GM23338 (cell line): ENCODE measurements at regions not wholly inside any gene's neighbourhood (a gene's known extent, or its start where the extent isn't known, plus 50 kb on each side); places are given as distances from the start of the nearest gene placed in this dataset.

Source experiments
- ATAC-seq: fragments of 200-7000 bp; cut with Tn5 transposase; 3 replicates; pipeline ENCODE4 v1.9.1; 2020
- DNase-seq: peaks from one replicate; pipeline ENCODE4 v3.0.0-alpha.2; 2015; ENCODE audit warnings: low spot score
- H2AFZ ChIP-seq: fragments of 200-600 bp; sonication (generic); 2 replicates; pipeline ENCODE4 v1.8.0; 2016; ENCODE audit warnings: antibody characterized with exemption, mild to moderate bottlenecking, moderate library complexity
- H3F3A ChIP-seq: fragments of 200-600 bp; sonication (generic); replicated peaks from 2 replicates; pipeline ENCODE4 v1.8.0; 2017; ENCODE audit warnings: antibody characterized with exemption, mixed run types, low read depth
- H3K27ac ChIP-seq: fragments of 200-600 bp; sonication (generic); 2 replicates; pipeline ENCODE4 v1.6.1; 2016; ENCODE audit warnings: low read depth
- H3K27me3 ChIP-seq: fragments of 200-600 bp; sonication (generic); 2 replicates; pipeline ENCODE4 v1.8.0; 2016; ENCODE audit warnings: mild to moderate bottlenecking, mixed run types, moderate library complexity; ENCODE audit not compliant: insufficient read depth
- H3K36me3 ChIP-seq: fragments of 200-600 bp; sonication (generic); 2 replicates; pipeline ENCODE4 v1.8.0; 2016; ENCODE audit warnings: mild to moderate bottlenecking; ENCODE audit not compliant: insufficient read depth
- H3K4me1 ChIP-seq: fragments of 200-600 bp; sonication (generic); 2 replicates; pipeline ENCODE4 v1.8.0; 2016; ENCODE audit warnings: mild to moderate bottlenecking, moderate library complexity; ENCODE audit not compliant: insufficient read depth
- H3K4me2 ChIP-seq: fragments of 200-600 bp; sonication (generic); 2 replicates; pipeline ENCODE4 v1.7.1; 2017; ENCODE audit warnings: mixed run types
- H3K4me3 ChIP-seq: fragments of 200-600 bp; sonication (generic); 2 replicates; pipeline ENCODE4 v1.6.1; 2016; ENCODE audit warnings: mixed run types
- H3K79me2 ChIP-seq: fragments of 200-600 bp; sonication (generic); replicated peaks from 2 replicates; pipeline ENCODE4 v1.8.0; 2017; ENCODE audit warnings: mild to moderate bottlenecking; ENCODE audit not compliant: insufficient read depth
- H3K9me2 ChIP-seq: fragments of 200-600 bp; sonication (generic); 2 replicates; pipeline ENCODE4 v1.8.0; 2017; ENCODE audit not compliant: insufficient read depth
- H4K20me1 ChIP-seq: fragments of 200-600 bp; sonication (generic); replicated peaks from 2 replicates; pipeline ENCODE4 v1.8.0; 2017; ENCODE audit warnings: mild to moderate bottlenecking; ENCODE audit not compliant: insufficient read depth
- H3K27ac Mint-ChIP-seq: 2 replicates; pipeline ENCODE4 v1.8.0; 2020; ENCODE audit warnings: inconsistent platforms, mild to moderate bottlenecking, moderate library complexity, mixed read lengths
- H3K27me3 Mint-ChIP-seq: 3 replicates; pipeline ENCODE4 v1.8.0; 2022; ENCODE audit warnings: low read depth, mild to moderate bottlenecking, moderate library complexity, mixed read lengths, inconsistent platforms; ENCODE audit not compliant: insufficient read depth, poor library complexity
- H3K36me3 Mint-ChIP-seq: 3 replicates; pipeline ENCODE4 v1.8.0; 2021; ENCODE audit warnings: low read depth, mild to moderate bottlenecking, inconsistent platforms, moderate library complexity, mixed read lengths
- H3K4me1 Mint-ChIP-seq: 3 replicates; pipeline ENCODE4 v1.8.0; 2020; ENCODE audit warnings: mild to moderate bottlenecking, inconsistent platforms, mixed read lengths
- H3K4me3 Mint-ChIP-seq: 3 replicates; pipeline ENCODE4 v1.8.0; 2021; ENCODE audit warnings: moderate library complexity, mild to moderate bottlenecking, inconsistent platforms, mixed read lengths
- H3K9me3 Mint-ChIP-seq: 3 replicates; pipeline ENCODE4 v1.8.0; 2020; ENCODE audit warnings: moderate library complexity, mild to moderate bottlenecking, inconsistent platforms, mixed read lengths
- CREB1 ChIP-seq: fragments of 250-450 bp; sonication (Bioruptor Pico); IDR thresholded peaks from 2 replicates; pipeline ENCODE4 v1.5.0; 2020; ENCODE audit warnings: low read depth, mild to moderate bottlenecking, moderate library complexity
- EZH2 ChIP-seq: fragments of 200-600 bp; sonication (generic); IDR thresholded peaks from one replicate; pipeline ENCODE4 v1.8.0; 2017; ENCODE audit warnings: antibody characterized with exemption, mild to moderate bottlenecking, low read depth; ENCODE audit not compliant: unreplicated experiment
- EZH2phosphoT487 ChIP-seq: fragments of 200-600 bp; sonication (generic); IDR thresholded peaks from one replicate; pipeline ENCODE4 v1.8.1; 2018; ENCODE audit warnings: antibody characterized with exemption; ENCODE audit not compliant: unreplicated experiment
- JUNB ChIP-seq: IDR thresholded peaks from one replicate; pipeline ENCODE4 v1.6.1; 2016; ENCODE audit warnings: antibody characterized with exemption; ENCODE audit not compliant: unreplicated experiment
- NANOG ChIP-seq: IDR thresholded peaks from 2 replicates; pipeline ENCODE4 v1.6.1; 2016; ENCODE audit warnings: antibody characterized with exemption, borderline replicate concordance
- POLR2AphosphoS5 ChIP-seq: IDR thresholded peaks from 2 replicates; pipeline ENCODE4 v1.6.1; 2016; ENCODE audit warnings: antibody characterized with exemption, low read depth
- STAT1 ChIP-seq: IDR thresholded peaks from one replicate; pipeline ENCODE4 v1.6.1; 2016; ENCODE audit warnings: antibody characterized with exemption; ENCODE audit not compliant: unreplicated experiment
- ZNF114 ChIP-seq: fragments of 250-450 bp; sonication (Bioruptor Pico); IDR thresholded peaks from 2 replicates; pipeline ENCODE4 v1.5.0; 2020; ENCODE audit warnings: mild to moderate bottlenecking, moderate library complexity
- ZNF331 ChIP-seq: fragments of 250-450 bp; sonication (Bioruptor Pico); IDR thresholded peaks from 2 replicates; pipeline ENCODE4 v1.5.0; 2020; ENCODE audit warnings: low read depth, mild to moderate bottlenecking, moderate library complexity
- TF ChIP-seq, protein P1 (sequence below): fragments of 250-450 bp; sonication (Bioruptor Pico); IDR thresholded peaks from 2 replicates; pipeline ENCODE4 v1.5.0; 2020; ENCODE audit warnings: mild to moderate bottlenecking, moderate library complexity
- TF ChIP-seq, protein P2 (sequence below): IDR thresholded peaks from one replicate; pipeline ENCODE4 v1.6.1; 2018; ENCODE audit warnings: antibody characterized with exemption; ENCODE audit not compliant: unreplicated experiment
- TF ChIP-seq, protein P3 (sequence below): IDR thresholded peaks from 2 replicates; pipeline ENCODE4 v1.6.1; 2016; ENCODE audit warnings: antibody characterized with exemption
- TF ChIP-seq, protein P4 (sequence below), 2 experiments: fragments of 200-600 bp in 1 of 2; sonication (generic) in 1 of 2; conservative IDR thresholded peaks; 2 replicates each; pipeline versions ENCODE4 v1.5.1 to v1.6.1; 2016 to 2017; ENCODE audit warnings: antibody characterized with exemption in 2 of 2, low read depth in 2 of 2, mild to moderate bottlenecking in 2 of 2, moderate library complexity in 1 of 2

DNA sequence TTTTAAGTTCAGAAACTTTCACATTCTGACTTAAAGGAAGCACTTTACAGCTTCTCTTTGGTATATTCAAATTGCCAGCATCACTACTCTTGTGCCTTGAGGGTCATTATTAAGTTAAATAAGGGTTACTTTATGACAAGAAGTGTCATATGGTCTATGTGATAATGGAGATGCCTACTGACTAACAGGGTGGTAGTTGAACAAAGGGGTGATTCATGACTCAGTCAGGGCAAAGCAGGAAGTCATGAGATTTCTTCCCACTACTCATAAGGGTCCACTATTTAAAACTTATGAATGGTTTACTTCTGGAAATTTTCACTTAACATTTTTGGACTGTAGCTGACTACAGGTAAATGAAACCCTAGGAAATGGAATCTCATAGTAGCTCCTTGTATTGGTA, 938.3 kb upstream of the PTPRD start:
- Histone ChIP-seq H3K27me3 (no peaks in the 10 kb centered on the region), H3K9me2 (no peaks in the 10 kb centered on the region), H3K4me3 (no peak overlapping the region), H3K4me1 (peaks cover 11% of the 10 kb centered on the region; the same call in 1 of the 2 replicates), H3K36me3 (no peaks in the 10 kb centered on the region), H4K20me1 (no peaks in the 10 kb centered on the region), H2AFZ (no peak overlapping the region), H3K4me2 (no peak overlapping the region), H3F3A (no peaks in the 10 kb centered on the region), H3K79me2 (no peaks in the 10 kb centered on the region), H3K27ac (no peak overlapping the region)
- H3K27ac Mint-ChIP-seq: no peak overlapping the region
- no peaks in the 10 kb centered on the region for H3K9me3 Mint-ChIP-seq
- no peaks in the 10 kb centered on the region for H3K27me3 Mint-ChIP-seq
- ATAC-seq (no peak), DNase-seq (no peak)
- no peak overlapping the region for H3K4me3 Mint-ChIP-seq
- TF ChIP-seq NANOG: no peak
- TF ChIP-seq, protein P1, sequence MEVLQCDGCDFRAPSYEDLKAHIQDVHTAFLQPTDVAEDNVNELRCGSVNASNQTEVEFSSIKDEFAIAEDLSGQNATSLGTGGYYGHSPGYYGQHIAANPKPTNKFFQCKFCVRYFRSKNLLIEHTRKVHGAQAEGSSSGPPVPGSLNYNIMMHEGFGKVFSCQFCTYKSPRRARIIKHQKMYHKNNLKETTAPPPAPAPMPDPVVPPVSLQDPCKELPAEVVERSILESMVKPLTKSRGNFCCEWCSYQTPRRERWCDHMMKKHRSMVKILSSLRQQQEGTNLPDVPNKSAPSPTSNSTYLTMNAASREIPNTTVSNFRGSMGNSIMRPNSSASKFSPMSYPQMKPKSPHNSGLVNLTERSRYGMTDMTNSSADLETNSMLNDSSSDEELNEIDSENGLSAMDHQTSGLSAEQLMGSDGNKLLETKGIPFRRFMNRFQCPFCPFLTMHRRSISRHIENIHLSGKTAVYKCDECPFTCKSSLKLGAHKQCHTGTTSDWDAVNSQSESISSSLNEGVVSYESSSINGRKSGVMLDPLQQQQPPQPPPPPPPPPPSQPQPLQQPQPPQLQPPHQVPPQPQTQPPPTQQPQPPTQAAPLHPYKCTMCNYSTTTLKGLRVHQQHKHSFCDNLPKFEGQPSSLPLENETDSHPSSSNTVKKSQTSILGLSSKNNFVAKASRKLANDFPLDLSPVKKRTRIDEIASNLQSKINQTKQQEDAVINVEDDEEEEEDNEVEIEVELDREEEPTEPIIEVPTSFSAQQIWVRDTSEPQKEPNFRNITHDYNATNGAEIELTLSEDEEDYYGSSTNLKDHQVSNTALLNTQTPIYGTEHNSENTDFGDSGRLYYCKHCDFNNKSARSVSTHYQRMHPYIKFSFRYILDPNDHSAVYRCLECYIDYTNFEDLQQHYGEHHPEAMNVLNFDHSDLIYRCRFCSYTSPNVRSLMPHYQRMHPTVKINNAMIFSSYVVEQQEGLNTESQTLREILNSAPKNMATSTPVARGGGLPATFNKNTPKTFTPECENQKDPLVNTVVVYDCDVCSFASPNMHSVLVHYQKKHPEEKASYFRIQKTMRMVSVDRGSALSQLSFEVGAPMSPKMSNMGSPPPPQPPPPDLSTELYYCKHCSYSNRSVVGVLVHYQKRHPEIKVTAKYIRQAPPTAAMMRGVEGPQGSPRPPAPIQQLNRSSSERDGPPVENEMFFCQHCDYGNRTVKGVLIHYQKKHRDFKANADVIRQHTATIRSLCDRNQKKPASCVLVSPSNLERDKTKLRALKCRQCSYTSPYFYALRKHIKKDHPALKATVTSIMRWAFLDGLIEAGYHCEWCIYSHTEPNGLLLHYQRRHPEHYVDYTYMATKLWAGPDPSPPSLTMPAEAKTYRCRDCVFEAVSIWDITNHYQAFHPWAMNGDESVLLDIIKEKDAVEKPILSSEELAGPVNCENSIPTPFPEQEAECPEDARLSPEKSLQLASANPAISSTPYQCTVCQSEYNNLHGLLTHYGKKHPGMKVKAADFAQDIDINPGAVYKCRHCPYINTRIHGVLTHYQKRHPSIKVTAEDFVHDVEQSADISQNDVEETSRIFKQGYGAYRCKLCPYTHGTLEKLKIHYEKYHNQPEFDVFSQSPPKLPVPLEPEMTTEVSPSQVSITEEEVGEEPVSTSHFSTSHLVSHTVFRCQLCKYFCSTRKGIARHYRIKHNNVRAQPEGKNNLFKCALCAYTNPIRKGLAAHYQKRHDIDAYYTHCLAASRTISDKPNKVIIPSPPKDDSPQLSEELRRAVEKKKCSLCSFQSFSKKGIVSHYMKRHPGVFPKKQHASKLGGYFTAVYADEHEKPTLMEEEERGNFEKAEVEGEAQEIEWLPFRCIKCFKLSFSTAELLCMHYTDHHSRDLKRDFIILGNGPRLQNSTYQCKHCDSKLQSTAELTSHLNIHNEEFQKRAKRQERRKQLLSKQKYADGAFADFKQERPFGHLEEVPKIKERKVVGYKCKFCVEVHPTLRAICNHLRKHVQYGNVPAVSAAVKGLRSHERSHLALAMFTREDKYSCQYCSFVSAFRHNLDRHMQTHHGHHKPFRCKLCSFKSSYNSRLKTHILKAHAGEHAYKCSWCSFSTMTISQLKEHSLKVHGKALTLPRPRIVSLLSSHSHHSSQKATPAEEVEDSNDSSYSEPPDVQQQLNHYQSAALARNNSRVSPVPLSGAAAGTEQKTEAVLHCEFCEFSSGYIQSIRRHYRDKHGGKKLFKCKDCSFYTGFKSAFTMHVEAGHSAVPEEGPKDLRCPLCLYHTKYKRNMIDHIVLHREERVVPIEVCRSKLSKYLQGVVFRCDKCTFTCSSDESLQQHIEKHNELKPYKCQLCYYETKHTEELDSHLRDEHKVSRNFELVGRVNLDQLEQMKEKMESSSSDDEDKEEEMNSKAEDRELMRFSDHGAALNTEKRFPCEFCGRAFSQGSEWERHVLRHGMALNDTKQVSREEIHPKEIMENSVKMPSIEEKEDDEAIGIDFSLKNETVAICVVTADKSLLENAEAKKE: no peak
- no peak for TF ChIP-seq ZNF331 (CRISPR knock-in tag)
- TF ChIP-seq, protein P2, sequence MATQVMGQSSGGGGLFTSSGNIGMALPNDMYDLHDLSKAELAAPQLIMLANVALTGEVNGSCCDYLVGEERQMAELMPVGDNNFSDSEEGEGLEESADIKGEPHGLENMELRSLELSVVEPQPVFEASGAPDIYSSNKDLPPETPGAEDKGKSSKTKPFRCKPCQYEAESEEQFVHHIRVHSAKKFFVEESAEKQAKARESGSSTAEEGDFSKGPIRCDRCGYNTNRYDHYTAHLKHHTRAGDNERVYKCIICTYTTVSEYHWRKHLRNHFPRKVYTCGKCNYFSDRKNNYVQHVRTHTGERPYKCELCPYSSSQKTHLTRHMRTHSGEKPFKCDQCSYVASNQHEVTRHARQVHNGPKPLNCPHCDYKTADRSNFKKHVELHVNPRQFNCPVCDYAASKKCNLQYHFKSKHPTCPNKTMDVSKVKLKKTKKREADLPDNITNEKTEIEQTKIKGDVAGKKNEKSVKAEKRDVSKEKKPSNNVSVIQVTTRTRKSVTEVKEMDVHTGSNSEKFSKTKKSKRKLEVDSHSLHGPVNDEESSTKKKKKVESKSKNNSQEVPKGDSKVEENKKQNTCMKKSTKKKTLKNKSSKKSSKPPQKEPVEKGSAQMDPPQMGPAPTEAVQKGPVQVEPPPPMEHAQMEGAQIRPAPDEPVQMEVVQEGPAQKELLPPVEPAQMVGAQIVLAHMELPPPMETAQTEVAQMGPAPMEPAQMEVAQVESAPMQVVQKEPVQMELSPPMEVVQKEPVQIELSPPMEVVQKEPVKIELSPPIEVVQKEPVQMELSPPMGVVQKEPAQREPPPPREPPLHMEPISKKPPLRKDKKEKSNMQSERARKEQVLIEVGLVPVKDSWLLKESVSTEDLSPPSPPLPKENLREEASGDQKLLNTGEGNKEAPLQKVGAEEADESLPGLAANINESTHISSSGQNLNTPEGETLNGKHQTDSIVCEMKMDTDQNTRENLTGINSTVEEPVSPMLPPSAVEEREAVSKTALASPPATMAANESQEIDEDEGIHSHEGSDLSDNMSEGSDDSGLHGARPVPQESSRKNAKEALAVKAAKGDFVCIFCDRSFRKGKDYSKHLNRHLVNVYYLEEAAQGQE: no peak
- TF ChIP-seq, protein P3, sequence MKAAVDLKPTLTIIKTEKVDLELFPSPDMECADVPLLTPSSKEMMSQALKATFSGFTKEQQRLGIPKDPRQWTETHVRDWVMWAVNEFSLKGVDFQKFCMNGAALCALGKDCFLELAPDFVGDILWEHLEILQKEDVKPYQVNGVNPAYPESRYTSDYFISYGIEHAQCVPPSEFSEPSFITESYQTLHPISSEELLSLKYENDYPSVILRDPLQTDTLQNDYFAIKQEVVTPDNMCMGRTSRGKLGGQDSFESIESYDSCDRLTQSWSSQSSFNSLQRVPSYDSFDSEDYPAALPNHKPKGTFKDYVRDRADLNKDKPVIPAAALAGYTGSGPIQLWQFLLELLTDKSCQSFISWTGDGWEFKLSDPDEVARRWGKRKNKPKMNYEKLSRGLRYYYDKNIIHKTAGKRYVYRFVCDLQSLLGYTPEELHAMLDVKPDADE: no peak
- no peak for TF ChIP-seq POLR2AphosphoS5
- no peak for TF ChIP-seq CREB1 (CRISPR knock-in tag)
- TF ChIP-seq ZNF114 (CRISPR knock-in tag): no peak
- TF ChIP-seq JUNB: no peak
- no peak for TF ChIP-seq EZH2
- TF ChIP-seq STAT1: no peak
- TF ChIP-seq EZH2phosphoT487: no peak
- TF ChIP-seq, protein P4, sequence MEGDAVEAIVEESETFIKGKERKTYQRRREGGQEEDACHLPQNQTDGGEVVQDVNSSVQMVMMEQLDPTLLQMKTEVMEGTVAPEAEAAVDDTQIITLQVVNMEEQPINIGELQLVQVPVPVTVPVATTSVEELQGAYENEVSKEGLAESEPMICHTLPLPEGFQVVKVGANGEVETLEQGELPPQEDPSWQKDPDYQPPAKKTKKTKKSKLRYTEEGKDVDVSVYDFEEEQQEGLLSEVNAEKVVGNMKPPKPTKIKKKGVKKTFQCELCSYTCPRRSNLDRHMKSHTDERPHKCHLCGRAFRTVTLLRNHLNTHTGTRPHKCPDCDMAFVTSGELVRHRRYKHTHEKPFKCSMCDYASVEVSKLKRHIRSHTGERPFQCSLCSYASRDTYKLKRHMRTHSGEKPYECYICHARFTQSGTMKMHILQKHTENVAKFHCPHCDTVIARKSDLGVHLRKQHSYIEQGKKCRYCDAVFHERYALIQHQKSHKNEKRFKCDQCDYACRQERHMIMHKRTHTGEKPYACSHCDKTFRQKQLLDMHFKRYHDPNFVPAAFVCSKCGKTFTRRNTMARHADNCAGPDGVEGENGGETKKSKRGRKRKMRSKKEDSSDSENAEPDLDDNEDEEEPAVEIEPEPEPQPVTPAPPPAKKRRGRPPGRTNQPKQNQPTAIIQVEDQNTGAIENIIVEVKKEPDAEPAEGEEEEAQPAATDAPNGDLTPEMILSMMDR (conservative IDR thresholded peaks at IDR 0.05; ENCODE audit: low read depth in 2 of 2): no peak
- H3K4me1 Mint-ChIP-seq: peaks cover 6% of the 10 kb centered on the region; the same call in 2 of the 3 replicates
- H3K36me3 Mint-ChIP-seq: no peaks in the 10 kb centered on the region
